CD14-positive monocyte (primary cell): ENCODE measurements at regions not wholly inside any gene's neighbourhood (a gene's known extent, or its start where the extent isn't known, plus 50 kb on each side); places are given as distances from the start of the nearest gene placed in this dataset.

ENCODE experiments used
- DNase-seq, 3 donors: peaks; one replicate each; pipeline ENCODE4 v3.0.0-alpha.2; 2011 to 2022
- H2AFZ ChIP-seq: 2 replicates; pipeline ENCODE4 v1.6.0; 2012; ENCODE audit warnings: mild to moderate bottlenecking, low read depth, low read length, inconsistent platforms; ENCODE audit not compliant: insufficient read depth, poor library complexity, severe bottlenecking
- H3K27ac ChIP-seq, 2 donors: 1 replicate in 1 of 2; 2 replicates in 1 of 2; pipeline ENCODE4 v1.5.1; 2012 to 2013; ENCODE audit warnings: low read length in 2 of 2, control low read depth in 1 of 2, inconsistent platforms in 1 of 2, low read depth in 1 of 2, mild to moderate bottlenecking in 1 of 2
- H3K27me3 ChIP-seq, 2 donors: one replicate each; pipeline versions ENCODE4 v1.6.0 to v1.6.1; 2011 to 2013; ENCODE audit warnings: low read length in 2 of 2; ENCODE audit not compliant: control insufficient read depth in 2 of 2, insufficient read depth in 2 of 2
- H3K36me3 ChIP-seq, 2 donors: replicated peaks in 1 of 2; 1 replicate in 1 of 2; 2 replicates in 1 of 2; pipeline versions ENCODE4 v1.5.1 to v1.6.1; 2012 to 2013; ENCODE audit warnings: low read length in 2 of 2, control low read depth in 1 of 2, inconsistent platforms in 1 of 2, mild to moderate bottlenecking in 1 of 2; ENCODE audit not compliant: insufficient read depth in 2 of 2, control insufficient read depth in 1 of 2
- H3K4me1 ChIP-seq, 2 donors: 1 replicate in 1 of 2; 2 replicates in 1 of 2; pipeline versions ENCODE4 v1.5.1 to v1.6.1; 2012 to 2013; ENCODE audit warnings: low read length in 2 of 2, control low read depth in 1 of 2, inconsistent platforms in 1 of 2, mild to moderate bottlenecking in 1 of 2, moderate library complexity in 1 of 2; ENCODE audit not compliant: insufficient read depth in 2 of 2, control insufficient read depth in 1 of 2
- H3K4me2 ChIP-seq: replicated peaks from 2 replicates; pipeline ENCODE3; 2012; ENCODE audit warnings: low read length, moderate library complexity, mild to moderate bottlenecking; ENCODE audit not compliant: poor library complexity, severe bottlenecking; ENCODE audit errors: extremely low read depth
- H3K4me3 ChIP-seq, 3 experiments: fragments of 200-600 bp in 1 of 3; sonication (generic) in 1 of 3; replicated peaks in 1 of 3; 1 replicate in 2 of 3; 2 replicates in 1 of 3; pipeline ENCODE4 v1.5.1; 2011 to 2013; ENCODE audit warnings: low read length in 3 of 3, mild to moderate bottlenecking in 3 of 3, control low read depth in 2 of 3, low read depth in 2 of 3, inconsistent platforms in 1 of 3, moderate library complexity in 1 of 3
- H3K79me2 ChIP-seq: 2 replicates; pipeline ENCODE4 v1.6.0; 2012; ENCODE audit warnings: mild to moderate bottlenecking, control low read depth, inconsistent platforms, low read length, moderate library complexity; ENCODE audit not compliant: insufficient read depth
- H3K9ac ChIP-seq: 2 replicates; pipeline ENCODE4 v1.6.0; 2017; ENCODE audit warnings: low read length, mild to moderate bottlenecking; ENCODE audit not compliant: insufficient read depth, poor library complexity, severe bottlenecking
- H3K9me3 ChIP-seq, 2 donors: replicated peaks in 1 of 2; 1 replicate in 1 of 2; 2 replicates in 1 of 2; pipeline versions ENCODE4 v1.5.1 to v1.6.1; 2012 to 2013; ENCODE audit warnings: low read length in 2 of 2, control low read depth in 1 of 2; ENCODE audit not compliant: control insufficient read depth in 1 of 2, insufficient read depth in 1 of 2
- H4K20me1 ChIP-seq: 2 replicates; pipeline ENCODE4 v1.6.0; 2012; ENCODE audit warnings: mild to moderate bottlenecking, low read length, control low read depth, moderate library complexity; ENCODE audit not compliant: insufficient read depth
- H3K27ac Mint-ChIP-seq, 7 donors: one replicate each; pipeline ENCODE4 v1.8.0; 2020; ENCODE audit warnings: mild to moderate bottlenecking in 7 of 7, mixed read lengths in 7 of 7, moderate library complexity in 6 of 7, inconsistent platforms in 2 of 7
- H3K27me3 Mint-ChIP-seq, 3 donors: one replicate each; pipeline ENCODE4 v1.8.0; 2021 to 2022; ENCODE audit warnings: low read depth in 3 of 3, mild to moderate bottlenecking in 3 of 3, mixed read lengths in 3 of 3, moderate library complexity in 3 of 3, inconsistent platforms in 1 of 3
- H3K36me3 Mint-ChIP-seq, 2 donors: one replicate each; pipeline ENCODE4 v1.8.0; 2020; ENCODE audit warnings: mixed read lengths in 2 of 2, inconsistent platforms in 1 of 2, mild to moderate bottlenecking in 1 of 2
- H3K4me1 Mint-ChIP-seq: one replicate; pipeline ENCODE4 v1.8.0; 2020; ENCODE audit warnings: mild to moderate bottlenecking, mixed read lengths
- H3K4me3 Mint-ChIP-seq, 2 donors: one replicate each; pipeline ENCODE4 v1.8.0; 2020; ENCODE audit warnings: mild to moderate bottlenecking in 2 of 2, mixed read lengths in 2 of 2, moderate library complexity in 1 of 2
- H3K9me3 Mint-ChIP-seq, 7 donors: one replicate each; pipeline ENCODE4 v1.8.0; 2020 to 2022; ENCODE audit warnings: mixed read lengths in 7 of 7, mild to moderate bottlenecking in 6 of 7, moderate library complexity in 6 of 7, inconsistent platforms in 2 of 7
- CTCF ChIP-seq: fragments of 200-600 bp; IDR thresholded peaks from one replicate; pipeline ENCODE4 v1.8.0; 2022; ENCODE audit warnings: antibody characterized with exemption, mild to moderate bottlenecking
- WGBS: methylation state at CpG from one replicate; pipeline ENCODE4 v1.1.5; 2013; ENCODE audit warnings: missing lambda C conversion rate; ENCODE audit not compliant: insufficient coverage; 5-methylcytosine and 5-hydroxymethylcytosine counted together
- intact Hi-C, 2 donors: fragments of 100-400 bp; cut with micrococcal nuclease; formaldehyde crosslinking; loops; one replicate each; pipeline versions ENCODE4 v1.15.0 to v1.15.1; 2023

GRCh38 chr1:59218521-59219236 is 78.2 kb upstream of the FGGY start:
- WGBS = 87% methylated on average over 3 of the region's 5 CpGs
- Mint-ChIP-seq H3K36me3 (no peaks in the 10 kb centered on the region), H3K9me3 (peaks cover 0 to 14% (median 9%) of the 10 kb centered on the region in 7 donors), H3K27ac (no peak overlapping the region), H3K27me3 (no peaks in the 10 kb centered on the region), H3K4me3 (no peak overlapping the region), H3K4me1 (peaks cover 21% of the 10 kb centered on the region)
- Histone ChIP-seq H3K36me3 (no peaks in the 10 kb centered on the region), H3K27ac (no peak overlapping the region), H3K4me2 (no peak overlapping the region), H3K79me2 (no peaks in the 10 kb centered on the region), H3K9me3 (peaks cover 0 to 3% of the 10 kb centered on the region in 2 donors), H3K4me1 (peaks cover 6 to 9% of the 10 kb centered on the region in 2 donors), H3K4me3 (no peak overlapping the region), H3K27me3 (no peaks in the 10 kb centered on the region), H2AFZ (no peak overlapping the region), H3K9ac (no peak overlapping the region), H4K20me1 (no peaks in the 10 kb centered on the region)
- no peak for DNase-seq
- TF ChIP-seq CTCF = no peak
- intact Hi-C loops = no loop called here

- Mint-ChIP-seq H3K9me3 (peaks cover 0 to 14% (median 9%) of the 10 kb centered on the region in 7 donors), H3K27ac (no peak overlapping the region), H3K4me3 (no peak overlapping the region), H3K27me3 (no peaks in the 10 kb centered on the region), H3K36me3 (no peaks in the 10 kb centered on the region), H3K4me1 (peaks cover 21% of the 10 kb centered on the region)
- no peak overlapping the region for H3K4me3 ChIP-seq
- peaks cover 0 to 3% of the 10 kb centered on the region in 2 donors for H3K9me3 ChIP-seq
- DNase-seq = no peak
- no peak overlapping the region for H3K9ac ChIP-seq
- no peak overlapping the region for H3K4me2 ChIP-seq
- TF ChIP-seq CTCF = no peak
- intact Hi-C loops = no loop called here
- H3K27me3 ChIP-seq = no peaks in the 10 kb centered on the region
- no peak overlapping the region for H3K27ac ChIP-seq
- H3K79me2 ChIP-seq = no peaks in the 10 kb centered on the region
- WGBS = no CpG with 5 or more reads among the region's 2 CpGs
- H4K20me1 ChIP-seq = no peaks in the 10 kb centered on the region
- H3K4me1 ChIP-seq = peaks cover 6 to 9% of the 10 kb centered on the region in 2 donors
- no peak overlapping the region for H2AFZ ChIP-seq
- H3K36me3 ChIP-seq = no peaks in the 10 kb centered on the region
Measured at GRCh38 chr1:59219916-59220315, 77.0 kb upstream of the FGGY start.
